CD4-positive, alpha-beta T cell treated with Interleukin-10 for 1 hour (primary cell): ENCODE measurements at regions not wholly inside any gene's neighbourhood (a gene's known extent, or its start where the extent isn't known, plus 50 kb on each side); places are given as distances from the start of the nearest gene placed in this dataset.
"Not testable (repeated sequence)": the region's sequence is repeated elsewhere in the genome, so short reads cannot be mapped to it uniquely, and the experiment has no call there.

Experiments used
- DNase-seq: peaks from one replicate; pipeline ENCODE4 v3.0.0-alpha.2; 2020

GRCh38 chr7:82623812-82624211 is 180.2 kb upstream of the CACNA2D1 start:
- DNase-seq = no peak

- no peak for DNase-seq
Measured at GRCh38 chr7:82617156-82617555, 173.6 kb upstream of the CACNA2D1 start.

GRCh38 chr7:82616059-82616728 is 172.6 kb upstream of the CACNA2D1 start:
- DNase-seq = peak; percentile 4

- peak; percentile 2 for DNase-seq
Measured at GRCh38 chr7:82615527-82615926, 171.9 kb upstream of the CACNA2D1 start.

- DNase-seq = no peak
Measured at GRCh38 chr7:82609746-82610145, 166.2 kb upstream of the CACNA2D1 start.

- DNase-seq = no peak
Measured at GRCh38 chr7:82605247-82605864, 161.8 kb upstream of the CACNA2D1 start.

GRCh38 chr7:82602066-82602465 is 158.5 kb upstream of the CACNA2D1 start:
- DNase-seq = no peak

- DNase-seq = no peak
Measured at GRCh38 chr7:82600531-82600930, 157.0 kb upstream of the CACNA2D1 start.

GRCh38 chr7:82599895-82600294 is 156.3 kb upstream of the CACNA2D1 start:
- DNase-seq = no peak

- no peak for DNase-seq
Measured at GRCh38 chr7:82598958-82599357, 155.4 kb upstream of the CACNA2D1 start.

- DNase-seq = not testable (repeated sequence)
Measured at GRCh38 chr7:82595795-82596194, 152.2 kb upstream of the CACNA2D1 start.

GRCh38 chr7:82595176-82595575 is 151.6 kb upstream of the CACNA2D1 start:
- DNase-seq = no peak

- DNase-seq = no peak
Measured at GRCh38 chr7:82594665-82595064, 151.1 kb upstream of the CACNA2D1 start.

GRCh38 chr7:82593780-82594179 is 150.2 kb upstream of the CACNA2D1 start:
- DNase-seq = no peak

GRCh38 chr7:82592416-82592815 is 148.8 kb upstream of the CACNA2D1 start:
- DNase-seq = no peak

GRCh38 chr7:82579047-82579446 is 135.5 kb upstream of the CACNA2D1 start:
- no peak for DNase-seq

- no peak for DNase-seq
Measured at GRCh38 chr7:82578430-82578829, 134.9 kb upstream of the CACNA2D1 start.

GRCh38 chr7:82572195-82572880 is 128.8 kb upstream of the CACNA2D1 start:
- peak; percentile 50 for DNase-seq

- DNase-seq = not testable (repeated sequence)
Measured at GRCh38 chr7:82571047-82571446, 127.5 kb upstream of the CACNA2D1 start.

GRCh38 chr7:82567841-82568240 is 124.3 kb upstream of the CACNA2D1 start:
- DNase-seq = no peak

- no peak for DNase-seq
Measured at GRCh38 chr7:82567356-82567755, 123.8 kb upstream of the CACNA2D1 start.

- DNase-seq = no peak
Measured at GRCh38 chr7:82566752-82567151, 123.2 kb upstream of the CACNA2D1 start.

- DNase-seq = no peak
Measured at GRCh38 chr7:82562716-82563404, 119.3 kb upstream of the CACNA2D1 start.
